OCI-LY1 (cell line): ENCODE measurements at regions not wholly inside any gene's neighbourhood (a gene's known extent, or its start where the extent isn't known, plus 50 kb on each side); places are given as distances from the start of the nearest gene placed in this dataset.

Source experiments
- H2AFZ ChIP-seq: fragments of 200-600 bp; sonication (generic), shearing (Covaris generic); 2 replicates; pipeline ENCODE4 v1.6.0; 2014; ENCODE audit warnings: antibody characterized with exemption, mild to moderate bottlenecking, low read length
- H3F3A ChIP-seq: fragments of 200-600 bp; sonication (generic), shearing (Covaris generic); 2 replicates; pipeline ENCODE4 v1.6.0; 2014; ENCODE audit warnings: mild to moderate bottlenecking, antibody characterized with exemption, low read length, moderate library complexity; ENCODE audit not compliant: insufficient read depth
- H3K27ac ChIP-seq: fragments of 200-600 bp; sonication (generic); 2 replicates; pipeline ENCODE4 v1.5.1; 2014; ENCODE audit warnings: low read length, mixed run types, mild to moderate bottlenecking, low read depth; ENCODE audit not compliant: poor library complexity, severe bottlenecking
- H3K27me3 ChIP-seq: fragments of 200-600 bp; sonication (generic); 2 replicates; pipeline ENCODE4 v1.6.0; 2014; ENCODE audit warnings: antibody characterized with exemption, mild to moderate bottlenecking, low read length, moderate library complexity; ENCODE audit not compliant: insufficient read depth
- H3K36me3 ChIP-seq: fragments of 200-600 bp; sonication (generic); 2 replicates; pipeline ENCODE4 v1.6.1; 2014; ENCODE audit warnings: mild to moderate bottlenecking, antibody characterized with exemption, low read length, moderate library complexity, mixed read lengths; ENCODE audit not compliant: insufficient read depth
- H3K4me1 ChIP-seq: fragments of 200-600 bp; sonication (generic); 2 replicates; pipeline ENCODE4 v1.5.1; 2014; ENCODE audit warnings: mild to moderate bottlenecking, low read length, moderate library complexity; ENCODE audit not compliant: insufficient read depth, severe bottlenecking
- H3K4me2 ChIP-seq: fragments of 200-600 bp; sonication (generic), shearing (Covaris generic); 2 replicates; pipeline ENCODE4 v1.6.1; 2014; ENCODE audit warnings: low read length
- H3K4me3 ChIP-seq: fragments of 200-600 bp; sonication (generic); 2 replicates; pipeline ENCODE4 v1.5.1; 2014; ENCODE audit warnings: low read length, low read depth, mild to moderate bottlenecking, mixed read lengths; ENCODE audit not compliant: poor library complexity, severe bottlenecking
- H3K79me2 ChIP-seq: fragments of 200-600 bp; shearing (Covaris generic); 2 replicates; pipeline ENCODE4 v1.6.1; 2016; ENCODE audit warnings: mixed run types, low read length, mixed read lengths; ENCODE audit not compliant: insufficient read depth
- H3K9ac ChIP-seq: fragments of 200-600 bp; sonication (generic), shearing (Covaris generic); 2 replicates; pipeline ENCODE4 v1.6.1; 2014; ENCODE audit warnings: mild to moderate bottlenecking, low read length, mixed read lengths
- H3K9me2 ChIP-seq: fragments of 200-600 bp; sonication (generic), shearing (Covaris generic); 2 replicates; pipeline ENCODE4 v1.6.1; 2014; ENCODE audit warnings: low read depth, mild to moderate bottlenecking, low read length, mixed read lengths
- H3K9me3 ChIP-seq: fragments of 200-600 bp; shearing (Covaris generic); 2 replicates; pipeline ENCODE4 v1.6.1; 2014; ENCODE audit warnings: low read length, mixed read lengths
- H4K20me1 ChIP-seq: fragments of 200-600 bp; sonication (generic), shearing (Covaris generic); 2 replicates; pipeline ENCODE4 v1.6.0; 2016; ENCODE audit warnings: mild to moderate bottlenecking, low read length; ENCODE audit not compliant: insufficient read depth
- CTCF ChIP-seq: fragments of 200-600 bp; sonication (generic), shearing (Covaris generic); IDR thresholded peaks from 2 replicates; pipeline ENCODE4 v1.5.1; 2017; ENCODE audit warnings: mild to moderate bottlenecking, antibody characterized with exemption, low read length, moderate library complexity, mixed read lengths
- EZH2 ChIP-seq: fragments of 200-600 bp; sonication (generic), shearing (Covaris generic); IDR thresholded peaks from 2 replicates; pipeline ENCODE4 v1.8.0; 2017; ENCODE audit warnings: borderline replicate concordance, mixed run types, mild to moderate bottlenecking, antibody characterized with exemption, low read length, moderate library complexity, mixed read lengths

- H3K4me2 ChIP-seq, result no peak overlapping the region
- no peaks in the 10 kb centered on the region for H3K4me1 ChIP-seq
- no peaks in the 10 kb centered on the region for H3K27me3 ChIP-seq
- no peak overlapping the region for H3K27ac ChIP-seq
- no peaks in the 10 kb centered on the region for H3K9me2 ChIP-seq
- no peaks in the 10 kb centered on the region for H3F3A ChIP-seq
- H3K9me3 ChIP-seq, result no peaks in the 10 kb centered on the region
- H2AFZ ChIP-seq, result no peak overlapping the region
- H3K79me2 ChIP-seq, result no peaks in the 10 kb centered on the region
- H3K9ac ChIP-seq, result no peak overlapping the region
- H4K20me1 ChIP-seq, result no peaks in the 10 kb centered on the region
- TF ChIP-seq EZH2 (no peak), CTCF (no peak)
- no peaks in the 10 kb centered on the region for H3K36me3 ChIP-seq
- H3K4me3 ChIP-seq, result no peak overlapping the region
These were observed 222.4 kb upstream of the ANKRD30A start for GRCh38 chr10:36903040-36903439.

- Histone ChIP-seq H4K20me1 (no peaks in the 10 kb centered on the region), H3K4me2 (no peak overlapping the region), H3K4me3 (no peak overlapping the region), H3F3A (no peaks in the 10 kb centered on the region), H3K36me3 (no peaks in the 10 kb centered on the region), H3K27ac (no peak overlapping the region), H3K79me2 (no peaks in the 10 kb centered on the region), H3K9ac (no peak overlapping the region), H3K9me2 (no peaks in the 10 kb centered on the region), H3K27me3 (no peaks in the 10 kb centered on the region), H2AFZ (no peak overlapping the region), H3K4me1 (no peaks in the 10 kb centered on the region), H3K9me3 (no peaks in the 10 kb centered on the region)
- no peak for TF ChIP-seq EZH2
- no peak for TF ChIP-seq CTCF
These were observed 225.7 kb upstream of the ANKRD30A start for GRCh38 chr10:36899652-36900051.

DNA sequence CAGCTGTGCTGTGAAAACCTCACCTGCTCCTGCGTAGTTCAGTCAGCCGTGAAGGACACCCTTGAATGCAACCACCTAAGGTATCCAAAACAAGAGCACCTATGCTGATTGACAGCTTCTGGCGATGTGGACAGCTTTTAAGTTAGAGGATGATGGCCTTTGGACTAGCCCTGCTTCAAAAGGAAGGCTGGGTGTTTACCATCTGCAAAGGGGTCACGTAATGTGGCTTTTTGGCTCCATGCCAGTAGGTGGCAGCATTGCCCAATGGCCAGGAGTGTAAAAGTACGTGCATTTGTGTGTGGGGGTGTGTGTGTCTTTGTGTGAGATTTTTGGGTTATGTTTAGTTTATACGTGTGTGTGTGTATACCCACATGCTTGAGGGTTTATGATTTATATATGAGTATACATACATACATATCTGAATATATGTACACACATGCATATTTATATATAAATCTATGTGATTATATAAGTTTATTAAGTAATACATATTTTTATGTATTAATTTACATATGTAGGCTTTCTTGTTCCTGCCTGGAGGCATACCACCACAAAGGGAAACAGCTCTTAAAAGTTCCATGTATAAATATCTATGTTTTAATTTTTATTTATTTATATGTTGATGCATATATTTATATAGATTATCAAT, 236.3 kb upstream of the ANKRD30A start:
- Histone ChIP-seq H2AFZ (no peak overlapping the region), H3K27ac (no peak overlapping the region)

More for the DNA sequence above, 236.3 kb upstream of the ANKRD30A start:
- H3K4me1 ChIP-seq, result no peaks in the 10 kb centered on the region
- no peaks in the 10 kb centered on the region for H3K9me3 ChIP-seq
- no peak overlapping the region for H3K4me3 ChIP-seq
- H3K79me2 ChIP-seq, result no peaks in the 10 kb centered on the region
- no peaks in the 10 kb centered on the region for H4K20me1 ChIP-seq
- peak; percentile 86 for TF ChIP-seq CTCF
- no peak for TF ChIP-seq EZH2
- no peaks in the 10 kb centered on the region for H3K36me3 ChIP-seq
- no peak overlapping the region for H3K4me2 ChIP-seq
- no peaks in the 10 kb centered on the region for H3K27me3 ChIP-seq
- no peaks in the 10 kb centered on the region for H3F3A ChIP-seq
- H3K9ac ChIP-seq, result no peak overlapping the region
- H3K9me2 ChIP-seq, result no peaks in the 10 kb centered on the region
